GM23248 (cell line): ENCODE measurements at regions not wholly inside any gene's neighbourhood (a gene's known extent, or its start where the extent isn't known, plus 50 kb on each side); places are given as distances from the start of the nearest gene placed in this dataset.
A peak's percentile ranks its signal among the peaks of the same experiment; 100 is the strongest.

Experiments used
- DNase-seq: peaks from one replicate; pipeline ENCODE4 v3.0.0-alpha.2; 2015
- H2AFZ ChIP-seq: fragments of 200-600 bp; sonication (generic); 2 replicates; pipeline ENCODE4 v1.6.1; 2016; ENCODE audit warnings: antibody characterized with exemption
- H3F3A ChIP-seq: fragments of 200-600 bp; sonication (generic); 2 replicates; pipeline ENCODE4 v1.6.1; 2016; ENCODE audit warnings: mild to moderate bottlenecking, antibody characterized with exemption, mixed run types; ENCODE audit not compliant: insufficient read depth
- H3K27ac ChIP-seq: fragments of 200-600 bp; sonication (generic); 2 replicates; pipeline ENCODE4 v1.5.1; 2016; ENCODE audit warnings: mild to moderate bottlenecking
- H3K27me3 ChIP-seq: fragments of 200-600 bp; sonication (generic); replicated peaks from 2 replicates; pipeline ENCODE4 v1.6.1; 2016; ENCODE audit warnings: mild to moderate bottlenecking; ENCODE audit not compliant: insufficient read depth
- H3K36me3 ChIP-seq: fragments of 200-600 bp; sonication (generic); 2 replicates; pipeline ENCODE4 v1.6.1; 2016; ENCODE audit warnings: low read depth, mild to moderate bottlenecking
- H3K4me1 ChIP-seq: fragments of 200-600 bp; sonication (generic); 2 replicates; pipeline ENCODE4 v1.6.1; 2016; ENCODE audit warnings: mild to moderate bottlenecking; ENCODE audit not compliant: insufficient read depth
- H3K4me2 ChIP-seq: fragments of 200-600 bp; sonication (generic); one replicate; pipeline ENCODE4 v1.6.1; 2016; ENCODE audit warnings: mild to moderate bottlenecking; ENCODE audit not compliant: unreplicated experiment
- H3K4me3 ChIP-seq: fragments of 200-600 bp; sonication (generic); 2 replicates; pipeline ENCODE4 v1.5.1; 2016; ENCODE audit warnings: mild to moderate bottlenecking
- H3K79me2 ChIP-seq: fragments of 200-600 bp; sonication (generic); 2 replicates; pipeline ENCODE4 v1.6.1; 2016; ENCODE audit warnings: mild to moderate bottlenecking; ENCODE audit not compliant: insufficient read depth
- H3K9ac ChIP-seq: fragments of 200-600 bp; sonication (generic); 2 replicates; pipeline ENCODE4 v1.6.1; 2016; ENCODE audit warnings: mild to moderate bottlenecking
- H3K9me2 ChIP-seq: fragments of 200-600 bp; sonication (generic); 2 replicates; pipeline ENCODE4 v1.6.1; 2016; ENCODE audit warnings: mixed run types, mild to moderate bottlenecking, moderate library complexity; ENCODE audit not compliant: insufficient read depth
- H3K9me3 ChIP-seq: fragments of 200-600 bp; sonication (generic); one replicate; pipeline ENCODE4 v1.6.1; 2017; ENCODE audit warnings: low read depth
- H4K20me1 ChIP-seq: fragments of 200-600 bp; sonication (generic); 2 replicates; pipeline ENCODE4 v1.6.0; 2016; ENCODE audit not compliant: insufficient read depth
- EZH2 ChIP-seq: fragments of 200-600 bp; sonication (generic); IDR thresholded peaks from 2 replicates; pipeline ENCODE4 v1.6.1; 2018; ENCODE audit warnings: antibody characterized with exemption, mild to moderate bottlenecking; ENCODE audit not compliant: insufficient read depth, poor library complexity, severe bottlenecking
- EZH2phosphoT487 ChIP-seq: fragments of 200-600 bp; sonication (generic); IDR thresholded peaks from 2 replicates; pipeline ENCODE4 v1.6.1; 2018; ENCODE audit warnings: antibody characterized with exemption, moderate library complexity, mild to moderate bottlenecking, low read depth; ENCODE audit not compliant: insufficient read depth
- WGBS, 2 experiments: methylation state at CpG; one replicate each; pipeline ENCODE4 v1.1.6; 2015 to 2017; ENCODE audit warnings: low lambda C conversion rate in 2 of 2, low coverage in 1 of 2; ENCODE audit errors: missing lambda C conversion rate in 2 of 2; 5-methylcytosine and 5-hydroxymethylcytosine counted together
- in situ Hi-C: fragments of 300-500 bp; cut with MboI; formaldehyde crosslinking; loops from 2 replicates; pipeline ENCODE4 v1.15.0; 2020

DNA sequence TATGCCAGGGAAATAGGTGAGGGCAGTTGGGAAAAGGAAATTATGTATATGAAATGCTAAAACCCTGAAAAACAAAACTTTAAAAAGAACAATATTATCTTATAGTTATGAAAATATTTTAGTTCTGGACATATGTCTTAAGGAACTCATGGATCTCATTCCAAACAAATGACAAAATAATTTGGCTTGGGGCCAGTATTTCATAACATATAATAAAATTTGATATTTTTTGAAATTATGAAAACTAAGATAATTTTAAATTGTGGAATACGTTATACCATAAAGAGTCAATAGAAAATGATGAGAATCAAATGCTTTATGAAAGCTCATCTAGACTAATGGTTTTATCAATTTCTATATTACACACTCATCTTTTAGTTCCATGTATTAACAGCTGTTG lies 173.8 kb upstream of the DCN start:
- no peak overlapping the region for H3K4me3 ChIP-seq
- H4K20me1 ChIP-seq, result no peaks in the 10 kb centered on the region
- no peak overlapping the region for H3K4me2 ChIP-seq
- H3K9ac ChIP-seq, result no peak overlapping the region
- no peak overlapping the region for H3K27ac ChIP-seq
- H3K9me2 ChIP-seq, result no peaks in the 10 kb centered on the region
- H3K4me1 ChIP-seq, result no peaks in the 10 kb centered on the region
- H3K79me2 ChIP-seq, result no peaks in the 10 kb centered on the region
- H2AFZ ChIP-seq, result no peak overlapping the region
- no peaks in the 10 kb centered on the region for H3F3A ChIP-seq
- H3K36me3 ChIP-seq, result no peaks in the 10 kb centered on the region
- H3K27me3 ChIP-seq, result no peaks in the 10 kb centered on the region
- in situ Hi-C loops, result loop anchor here (10.0 kb wide), 1 partner anchor 382 kb away; no protein-coding TSS in a partner anchor
- no peak for TF ChIP-seq EZH2
- TF ChIP-seq EZH2phosphoT487, result no peak
- 87 to 88% methylated on average over 1 of the region's 1 CpG for WGBS, 2 experiments
- no peak for DNase-seq
- no peaks in the 10 kb centered on the region for H3K9me3 ChIP-seq

- Histone ChIP-seq H3K79me2 (no peaks in the 10 kb centered on the region), H3K9ac (no peak overlapping the region), H2AFZ (no peak overlapping the region), H3F3A (no peaks in the 10 kb centered on the region), H3K4me2 (no peak overlapping the region), H3K27me3 (no peaks in the 10 kb centered on the region), H3K4me3 (no peak overlapping the region), H3K27ac (no peak overlapping the region), H3K36me3 (no peaks in the 10 kb centered on the region), H3K9me2 (no peaks in the 10 kb centered on the region), H4K20me1 (no peaks in the 10 kb centered on the region), H3K9me3 (no peaks in the 10 kb centered on the region), H3K4me1 (no peaks in the 10 kb centered on the region)
- peak; percentile 89 for DNase-seq
- TF ChIP-seq EZH2phosphoT487, result no peak
- TF ChIP-seq EZH2, result no peak
- in situ Hi-C loops, result loop anchor here (10.0 kb wide), 1 partner anchor 381 kb away; no protein-coding TSS in a partner anchor
- 11 to 13% methylated on average over 8 of the region's 8 CpGs for WGBS, 2 experiments
Measured at GRCh38 chr12:91355150-91356006, 172.8 kb upstream of the DCN start.

DNA sequence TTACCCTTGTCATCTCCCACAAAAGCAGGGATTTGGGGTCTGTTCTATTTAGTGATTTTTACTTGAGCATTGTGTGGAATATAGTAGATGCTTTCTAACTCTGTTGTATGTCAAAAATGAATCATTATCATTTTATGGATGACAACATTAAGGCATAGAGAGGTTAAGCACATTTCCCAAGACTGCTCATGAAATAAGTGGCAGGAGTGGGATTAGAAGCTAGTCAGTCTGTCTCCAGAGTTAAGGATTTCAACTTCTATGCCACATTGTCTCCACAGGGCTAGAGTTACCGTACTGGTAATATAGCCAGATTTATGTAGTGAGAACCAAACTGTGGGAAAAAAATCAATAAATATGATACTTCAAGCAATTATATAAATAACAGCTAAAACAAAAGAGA lies 170.6 kb upstream of the DCN start:
- Histone ChIP-seq H3K9me3 (no peaks in the 10 kb centered on the region), H3K27ac (no peak overlapping the region), H3K9me2 (no peaks in the 10 kb centered on the region), H2AFZ (no peak overlapping the region), H3K36me3 (no peaks in the 10 kb centered on the region), H3K27me3 (no peaks in the 10 kb centered on the region), H3K79me2 (no peaks in the 10 kb centered on the region), H4K20me1 (no peaks in the 10 kb centered on the region), H3F3A (no peaks in the 10 kb centered on the region), H3K4me2 (no peak overlapping the region), H3K4me1 (peaks cover 11% of the 10 kb centered on the region), H3K9ac (no peak overlapping the region), H3K4me3 (no peak overlapping the region)
- in situ Hi-C loops, result loop anchor here (10.0 kb wide), 1 partner anchor 378 kb away; no protein-coding TSS in a partner anchor
- no peak for TF ChIP-seq EZH2
- no peak for TF ChIP-seq EZH2phosphoT487
- DNase-seq, result no peak
- 69 to 79% methylated on average over 1 of the region's 1 CpG for WGBS, 2 experiments

DNA sequence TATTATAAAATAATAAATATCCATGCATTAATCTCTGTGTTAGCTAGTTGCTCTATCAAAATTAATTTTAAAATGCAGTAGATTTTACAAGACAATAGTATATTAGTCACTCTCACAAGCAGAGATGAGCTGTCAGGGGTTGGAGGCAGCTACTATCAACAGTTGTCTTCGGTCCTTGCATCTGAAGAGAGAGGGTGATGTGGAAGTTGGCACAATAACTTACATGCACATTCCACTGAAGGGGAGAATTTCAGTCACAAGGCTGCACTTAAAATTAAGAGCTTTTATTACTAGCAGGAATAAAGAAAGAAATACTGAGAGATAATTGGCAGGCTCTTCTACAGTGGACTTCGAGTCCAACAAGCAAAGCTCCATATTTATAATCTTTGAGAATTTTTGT lies 166.9 kb upstream of the DCN start:
- peak; percentile 59 for DNase-seq
- H3K27ac ChIP-seq, result no peak overlapping the region
- no peaks in the 10 kb centered on the region for H3K27me3 ChIP-seq
- H3K9me3 ChIP-seq, result no peaks in the 10 kb centered on the region
- 10 to 14% methylated on average over 2 of the region's 2 CpGs for WGBS, 2 experiments
- H3K36me3 ChIP-seq, result no peaks in the 10 kb centered on the region
- H3K9ac ChIP-seq, result no peak overlapping the region
- no peaks in the 10 kb centered on the region for H3K9me2 ChIP-seq
- H2AFZ ChIP-seq, result no peak overlapping the region
- TF ChIP-seq EZH2phosphoT487 (no peak), EZH2 (no peak)
- peak overlapping the region; percentile 5 for H3K4me2 ChIP-seq
- peaks cover 6% of the 10 kb centered on the region; the same call in 1 of the 2 replicates for H3F3A ChIP-seq
- in situ Hi-C loops, result no loop called here
- H3K4me1 ChIP-seq, result peaks cover 23% of the 10 kb centered on the region
- H3K79me2 ChIP-seq, result no peaks in the 10 kb centered on the region
- H4K20me1 ChIP-seq, result no peaks in the 10 kb centered on the region
- no peak overlapping the region for H3K4me3 ChIP-seq
